Prostate gland (tissue), 2 donors: ENCODE measurements at regions not wholly inside any gene's neighbourhood (a gene's known extent, or its start where the extent isn't known, plus 50 kb on each side); places are given as distances from the start of the nearest gene placed in this dataset.

ENCODE experiments used
- DNase-seq: peaks from one replicate; pipeline ENCODE4 v3.0.0-alpha.2; 2019; ENCODE audit warnings: low spot score
- H3K27ac ChIP-seq, 2 donors: fragments of 200-600 bp; sonication (generic); 2 replicates each; pipeline ENCODE4 v1.5.1; 2017 to 2019
- H3K27me3 ChIP-seq: fragments of 200-600 bp; sonication (generic); replicated peaks from 2 replicates; pipeline ENCODE4 v1.5.1; 2019; ENCODE audit not compliant: insufficient read depth
- H3K36me3 ChIP-seq, 2 donors: fragments of 200-600 bp; sonication (generic); 1 replicate in 1 of 2; 2 replicates in 1 of 2; pipeline versions ENCODE4 v1.5.1 to v1.8.1; 2017 to 2019
- H3K4me1 ChIP-seq: fragments of 200-600 bp; sonication (generic); replicated peaks from 2 replicates; pipeline ENCODE4 v1.5.1; 2019
- H3K4me3 ChIP-seq, 2 donors: fragments of 200-600 bp; sonication (generic); 2 replicates each; pipeline ENCODE4 v1.5.1; 2017 to 2019
- H3K9me3 ChIP-seq: fragments of 200-600 bp; sonication (generic); 2 replicates; pipeline ENCODE4 v1.5.1; 2017
- POLR2A ChIP-seq: fragments of 450-650 bp; IDR thresholded peaks from one replicate; pipeline ENCODE4 v1.6.1; 2016; ENCODE audit warnings: antibody characterized with exemption, mild to moderate bottlenecking
- POLR2AphosphoS5 ChIP-seq: sonication (generic); formaldehyde crosslinking; IDR thresholded peaks from one replicate; pipeline ENCODE4 v1.6.1; 2017; ENCODE audit warnings: antibody characterized with exemption
- WGBS: methylation state at CpG from one replicate; pipeline ENCODE4 v1.1.5; 2018; 5-methylcytosine and 5-hydroxymethylcytosine counted together
- intact Hi-C: fragments of 100-400 bp; cut with DNase I; formaldehyde crosslinking; loops from one replicate; pipeline ENCODE4 v1.14.2; 2022
- TF ChIP-seq, protein P1 (sequence below), 4 experiments: fragments of 200-600 bp in 2 of 4; fragments of 450-650 bp in 2 of 4; sonication (generic) in 2 of 4; IDR thresholded peaks; 1 replicate in 3 of 4; 2 replicates in 1 of 4; pipeline ENCODE4 v1.5.1; 2016 to 2019; ENCODE audit warnings: antibody characterized with exemption in 4 of 4, mild to moderate bottlenecking in 2 of 4, moderate library complexity in 2 of 4

DNA sequence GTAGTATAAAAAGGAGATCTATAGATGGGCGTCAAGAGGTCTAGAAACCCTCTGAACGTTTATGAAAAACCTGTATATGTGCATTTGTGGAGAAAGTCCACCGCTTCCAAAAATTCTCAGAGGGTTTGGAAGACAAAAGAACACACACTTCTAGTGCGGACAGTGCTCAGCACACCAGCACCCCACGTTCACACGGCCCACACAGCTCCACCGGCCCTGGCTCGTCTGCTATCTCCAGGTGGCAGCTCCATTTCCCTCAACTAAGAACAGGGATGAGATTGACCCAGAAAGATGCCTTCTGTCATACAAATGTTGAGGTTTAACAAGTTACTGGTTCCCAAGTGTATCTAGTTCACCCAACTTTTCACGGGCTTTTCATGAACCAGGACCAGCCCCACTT is 255.1 kb downstream of the NR2F1-AS1 start:
- Histone ChIP-seq H3K4me1 (no peaks in the 10 kb centered on the region), H3K27ac (no peak overlapping the region), H3K27me3 (no peaks in the 10 kb centered on the region), H3K4me3 (no peak overlapping the region), H3K36me3 (no peaks in the 10 kb centered on the region), H3K9me3 (no peaks in the 10 kb centered on the region)
- DNase-seq: no peak
- 91% methylated on average over 9 of the region's 9 CpGs for WGBS
- intact Hi-C loops: no loop called here
- TF ChIP-seq, protein P1, sequence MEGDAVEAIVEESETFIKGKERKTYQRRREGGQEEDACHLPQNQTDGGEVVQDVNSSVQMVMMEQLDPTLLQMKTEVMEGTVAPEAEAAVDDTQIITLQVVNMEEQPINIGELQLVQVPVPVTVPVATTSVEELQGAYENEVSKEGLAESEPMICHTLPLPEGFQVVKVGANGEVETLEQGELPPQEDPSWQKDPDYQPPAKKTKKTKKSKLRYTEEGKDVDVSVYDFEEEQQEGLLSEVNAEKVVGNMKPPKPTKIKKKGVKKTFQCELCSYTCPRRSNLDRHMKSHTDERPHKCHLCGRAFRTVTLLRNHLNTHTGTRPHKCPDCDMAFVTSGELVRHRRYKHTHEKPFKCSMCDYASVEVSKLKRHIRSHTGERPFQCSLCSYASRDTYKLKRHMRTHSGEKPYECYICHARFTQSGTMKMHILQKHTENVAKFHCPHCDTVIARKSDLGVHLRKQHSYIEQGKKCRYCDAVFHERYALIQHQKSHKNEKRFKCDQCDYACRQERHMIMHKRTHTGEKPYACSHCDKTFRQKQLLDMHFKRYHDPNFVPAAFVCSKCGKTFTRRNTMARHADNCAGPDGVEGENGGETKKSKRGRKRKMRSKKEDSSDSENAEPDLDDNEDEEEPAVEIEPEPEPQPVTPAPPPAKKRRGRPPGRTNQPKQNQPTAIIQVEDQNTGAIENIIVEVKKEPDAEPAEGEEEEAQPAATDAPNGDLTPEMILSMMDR (IDR thresholded peaks at IDR 0.05): no peak
- TF ChIP-seq POLR2AphosphoS5 (no peak), POLR2A (no peak)

DNA sequence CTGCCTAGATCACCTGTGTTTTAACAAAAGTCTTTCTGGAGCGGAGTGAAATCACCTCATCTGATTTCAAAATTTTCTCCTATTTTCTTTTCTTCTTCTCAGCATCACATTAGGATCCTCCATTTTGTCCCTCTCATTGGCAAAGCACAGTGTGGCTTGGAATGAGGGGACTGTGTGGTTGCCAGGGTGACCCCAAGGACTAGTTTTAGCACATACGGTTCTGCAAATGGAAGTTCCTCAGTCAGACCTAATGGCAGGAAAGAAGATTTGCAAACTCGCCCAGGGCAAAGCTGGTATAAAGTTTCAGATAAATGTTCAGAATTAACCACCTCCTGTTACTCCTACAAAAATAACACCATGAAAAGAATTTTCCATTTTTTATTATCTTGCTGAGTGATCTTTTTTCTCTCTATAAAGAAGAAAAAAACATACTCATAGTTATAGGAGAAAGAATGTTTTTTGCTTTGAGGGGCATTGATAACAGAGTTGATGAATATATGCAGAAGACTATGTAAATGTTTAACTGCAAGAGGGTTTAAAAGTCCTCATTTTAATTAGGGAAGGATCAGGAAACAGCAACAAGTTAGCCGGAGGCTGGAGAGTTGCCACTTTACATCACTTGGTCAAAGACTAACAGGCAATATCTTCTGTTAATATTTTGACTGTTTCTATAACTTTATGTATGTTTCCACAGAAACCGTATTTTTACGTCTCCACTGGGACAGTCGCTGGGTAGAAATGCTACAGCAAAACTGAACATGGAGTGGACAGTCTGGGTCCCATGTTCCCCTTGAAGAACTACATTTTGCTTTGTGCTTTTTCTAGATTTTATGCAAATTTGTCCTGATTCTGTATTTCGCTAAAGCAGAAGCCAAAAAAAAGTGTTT is 257.8 kb downstream of the NR2F1-AS1 start:
- 74% methylated on average over 8 of the region's 8 CpGs for WGBS
- intact Hi-C loops: no loop called here
- TF ChIP-seq, protein P1 (IDR thresholded peaks at IDR 0.05): no peak
- TF ChIP-seq POLR2A (no peak), POLR2AphosphoS5 (no peak)
- Histone ChIP-seq H3K27me3 (no peaks in the 10 kb centered on the region), H3K4me3 (no peak overlapping the region), H3K4me1 (no peaks in the 10 kb centered on the region), H3K27ac (no peak overlapping the region), H3K36me3 (no peaks in the 10 kb centered on the region), H3K9me3 (no peaks in the 10 kb centered on the region)
- no peak for DNase-seq

DNA sequence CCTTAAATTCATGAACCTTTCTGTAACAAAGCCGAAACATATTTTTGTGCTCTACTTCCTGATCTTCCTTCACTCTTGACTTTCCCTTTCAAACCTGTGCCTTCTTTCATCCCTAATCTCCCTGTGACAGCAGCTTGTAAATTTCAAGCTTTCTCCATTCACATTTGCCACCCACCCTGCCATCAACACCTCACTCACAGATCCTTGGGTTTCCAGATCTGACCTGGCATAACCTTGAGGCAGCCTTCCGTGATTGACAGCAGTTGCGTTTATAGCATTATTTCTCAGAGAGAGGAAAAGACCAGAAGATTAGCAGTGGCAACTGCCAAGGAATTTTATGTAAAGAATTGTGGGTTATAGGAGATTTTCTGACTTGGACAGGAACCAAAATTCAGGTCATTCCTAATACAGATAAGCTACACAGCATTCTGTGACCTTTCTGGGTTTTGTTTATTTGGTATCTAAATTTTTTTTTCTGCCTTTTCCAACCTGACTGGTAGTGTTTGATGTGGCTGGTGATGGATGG is 260.0 kb downstream of the NR2F1-AS1 start:
- 65% methylated on average over 3 of the region's 3 CpGs for WGBS
- H3K27ac ChIP-seq: no peak overlapping the region
- H3K27me3 ChIP-seq: no peaks in the 10 kb centered on the region
- TF ChIP-seq, protein P1 (IDR thresholded peaks at IDR 0.05): no peak
- TF ChIP-seq POLR2A (no peak), POLR2AphosphoS5 (no peak)
- no peak for DNase-seq
- intact Hi-C loops: no loop called here
- no peaks in the 10 kb centered on the region for H3K36me3 ChIP-seq
- no peaks in the 10 kb centered on the region for H3K4me1 ChIP-seq
- no peaks in the 10 kb centered on the region for H3K9me3 ChIP-seq
- no peak overlapping the region for H3K4me3 ChIP-seq

DNA sequence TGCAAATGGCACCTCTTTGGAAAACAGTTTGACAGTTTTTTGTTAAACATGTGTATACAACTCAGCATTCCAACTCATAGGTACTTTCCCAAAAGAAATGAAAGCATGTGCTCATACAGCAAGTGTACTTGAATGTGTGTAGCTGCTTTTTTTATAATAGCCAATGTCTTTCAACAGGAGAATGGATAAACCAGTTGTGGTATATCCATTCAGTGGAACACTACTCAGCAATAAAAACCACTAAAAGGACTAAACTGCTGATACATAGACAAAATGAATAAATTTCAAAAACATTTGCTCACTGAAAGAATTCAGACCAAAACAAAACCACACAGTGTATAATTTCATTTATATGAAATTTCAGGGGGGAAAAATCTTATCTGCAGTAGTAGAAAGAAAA is 267.3 kb downstream of the NR2F1-AS1 start:
- H3K27ac ChIP-seq: no peak overlapping the region
- intact Hi-C loops: no loop called here
- DNase-seq: no peak
- TF ChIP-seq POLR2AphosphoS5: no peak
- no peak for TF ChIP-seq POLR2A
- TF ChIP-seq, protein P1 (IDR thresholded peaks at IDR 0.05): no peak
- no peaks in the 10 kb centered on the region for H3K27me3 ChIP-seq
- H3K36me3 ChIP-seq: no peaks in the 10 kb centered on the region
- H3K4me3 ChIP-seq: no peak overlapping the region
- H3K9me3 ChIP-seq: no peaks in the 10 kb centered on the region
- no peaks in the 10 kb centered on the region for H3K4me1 ChIP-seq

DNA sequence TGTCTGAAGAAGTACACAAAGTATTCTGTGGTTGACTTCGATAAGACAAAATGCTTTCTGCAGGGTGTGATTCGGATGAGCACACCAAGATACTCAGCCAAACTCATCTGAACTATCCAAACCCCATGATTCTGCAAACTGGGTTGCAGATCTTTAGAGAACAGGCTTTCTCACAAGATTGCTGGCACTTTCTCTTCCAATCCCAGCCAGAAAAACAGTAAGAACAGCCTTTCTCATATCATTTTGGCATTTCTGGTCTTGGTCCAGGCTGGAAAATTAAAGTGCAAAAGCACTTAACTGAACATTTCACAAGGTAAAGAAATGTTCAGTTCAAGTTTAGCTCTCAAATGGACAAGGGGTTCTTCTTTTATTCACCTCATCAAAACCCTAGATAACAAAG is 269.1 kb downstream of the NR2F1-AS1 start:
- no peak for TF ChIP-seq POLR2AphosphoS5
- no peak for TF ChIP-seq POLR2A
- TF ChIP-seq, protein P1 (IDR thresholded peaks at IDR 0.05): no peak
- Histone ChIP-seq H3K36me3 (no peaks in the 10 kb centered on the region), H3K4me3 (no peak overlapping the region), H3K4me1 (no peaks in the 10 kb centered on the region), H3K9me3 (no peaks in the 10 kb centered on the region), H3K27ac (no peak overlapping the region), H3K27me3 (no peaks in the 10 kb centered on the region)
- 44% methylated on average over 2 of the region's 2 CpGs for whole genome bisulfite sequencing
- DNase-seq: no peak
- intact Hi-C loops: no loop called here
